ENCODE measurements at regions not wholly inside any gene's neighbourhood (a gene's known extent, or its start where the extent isn't known, plus 50 kb on each side); places are given as distances from the start of the nearest gene placed in this dataset.

- WGBS, 2 donors, result 80 to 82% methylated on average over 22 of the region's 22 CpGs
- no peak for TF ChIP-seq CTCF (IDR thresholded peaks at IDR 0.05; ENCODE audit: control extremely low read depth, extremely low read depth)
- no peak for ATAC-seq (ENCODE audit: insufficient read depth, low FRiP score)
Measured at GRCh38 chr12:124505001-124505818, 62.2 kb downstream of the NCOR2 start.

GRCh38 chr12:124504273-124505000 lies 63.0 kb downstream of the NCOR2 start:
- no peak for TF ChIP-seq CTCF (IDR thresholded peaks at IDR 0.05; ENCODE audit: control extremely low read depth, extremely low read depth)
- Histone ChIP-seq H3K27ac (ENCODE audit: low read depth in 1 of 2, low read length in 1 of 2) (peak overlapping the region in 1 of 2 donors; percentile 20), H3K9me3 (ENCODE audit: control insufficient read depth in 4 of 4, insufficient read depth in 3 of 4, low read length in 3 of 4) (no peaks in the 10 kb centered on the region), H3K4me1 (ENCODE audit: control insufficient read depth in 5 of 5, insufficient read depth in 5 of 5, low read length in 5 of 5) (peaks cover 9 to 57% (median 30%) of the 10 kb centered on the region in 5 donors), H3K4me3 (no peak overlapping the region), H3K9ac (ENCODE audit: insufficient read depth in 1 of 2, low read length in 2 of 2) (peak overlapping the region in 1 of 2 donors; percentile 40), H3K36me3 (ENCODE audit: control insufficient read depth in 4 of 4, insufficient read depth in 4 of 4, low read length in 4 of 4) (peaks cover 0 to 5% (median 1%) of the 10 kb centered on the region in 4 donors), H3K27me3 (ENCODE audit: control insufficient read depth in 3 of 3, insufficient read depth in 3 of 3, low read length in 2 of 3) (no peaks in the 10 kb centered on the region)
- WGBS, 2 donors, result 74 to 84% methylated on average over 14 of the region's 14 CpGs
- DNase-seq (no peak), ATAC-seq (ENCODE audit: insufficient read depth, low FRiP score) (no peak)

More at GRCh38 chr12:124505001-124505818, 62.2 kb downstream of the NCOR2 start:
- DNase-seq, result no peak
- no peak overlapping the region for H3K9ac ChIP-seq (ENCODE audit: insufficient read depth in 1 of 2, low read length in 2 of 2)
- no peaks in the 10 kb centered on the region for H3K27me3 ChIP-seq (ENCODE audit: control insufficient read depth in 3 of 3, insufficient read depth in 3 of 3, low read length in 2 of 3)
- H3K4me1 ChIP-seq (ENCODE audit: control insufficient read depth in 5 of 5, insufficient read depth in 5 of 5, low read length in 5 of 5), result peaks cover 14 to 64% (median 38%) of the 10 kb centered on the region in 5 donors
- H3K36me3 ChIP-seq (ENCODE audit: control insufficient read depth in 4 of 4, insufficient read depth in 4 of 4, low read length in 4 of 4), result peaks cover 0 to 5% (median 1%) of the 10 kb centered on the region in 4 donors
- no peak overlapping the region for H3K4me3 ChIP-seq
- H3K27ac ChIP-seq (ENCODE audit: low read depth in 1 of 2, low read length in 1 of 2), result peak overlapping the region in 1 of 2 donors; percentile 87
- no peaks in the 10 kb centered on the region for H3K9me3 ChIP-seq (ENCODE audit: control insufficient read depth in 4 of 4, insufficient read depth in 3 of 4, low read length in 3 of 4)

GRCh38 chr12:124503305-124503704 lies 64.1 kb downstream of the NCOR2 start:
- Histone ChIP-seq H3K4me1 (ENCODE audit: control insufficient read depth in 5 of 5, insufficient read depth in 5 of 5, low read length in 5 of 5) (peaks cover 1 to 60% (median 32%) of the 10 kb centered on the region in 5 donors), H3K27ac (ENCODE audit: low read depth in 1 of 2, low read length in 1 of 2) (no peak overlapping the region), H3K4me3 (no peak overlapping the region), H3K9me3 (ENCODE audit: control insufficient read depth in 4 of 4, insufficient read depth in 3 of 4, low read length in 3 of 4) (peaks cover 0 to 2% (median 0%) of the 10 kb centered on the region in 4 donors), H3K9ac (ENCODE audit: insufficient read depth in 1 of 2, low read length in 2 of 2) (no peak overlapping the region), H3K36me3 (ENCODE audit: control insufficient read depth in 4 of 4, insufficient read depth in 4 of 4, low read length in 4 of 4) (peaks cover 0 to 5% (median 1%) of the 10 kb centered on the region in 4 donors), H3K27me3 (ENCODE audit: control insufficient read depth in 3 of 3, insufficient read depth in 3 of 3, low read length in 2 of 3) (no peaks in the 10 kb centered on the region)
- WGBS, 2 donors, result 97 to 98% methylated on average over 9 of the region's 9 CpGs
- TF ChIP-seq CTCF (IDR thresholded peaks at IDR 0.05; ENCODE audit: control extremely low read depth, extremely low read depth), result no peak
- no peak for ATAC-seq (ENCODE audit: insufficient read depth, low FRiP score)
- no peak for DNase-seq
